Calu3 (cell line): ENCODE measurements at regions not wholly inside any gene's neighbourhood (a gene's known extent, or its start where the extent isn't known, plus 50 kb on each side); places are given as distances from the start of the nearest gene placed in this dataset.

Source experiments
- BruUV-seq: library from RNA; stranded (reverse); fragments of 400-500 nt; replicated peaks from 2 replicates; lab custom pipeline; 2021; lab: Mats Ljungman, UMichigan
- CTCF ChIA-PET: fragments of 300-600 bp; sonication (Branson Sonifier 250); formaldehyde crosslinking; loops from one replicate; lab custom pipeline; 2022; ENCODE audit warnings: antibody characterized with exemption; lab: Charles Lee
- DNase-seq: peaks from one replicate; pipeline ENCODE4 v3.0.0; 2022
- H3K27ac Mint-ChIP-seq: one replicate; pipeline ENCODE4 v1.8.0; 2022; ENCODE audit warnings: mixed read lengths; ENCODE audit not compliant: unreplicated experiment
- H3K27me3 Mint-ChIP-seq: one replicate; pipeline ENCODE4 v1.8.0; 2022; ENCODE audit warnings: mixed read lengths; ENCODE audit not compliant: unreplicated experiment
- H3K36me3 Mint-ChIP-seq: one replicate; pipeline ENCODE4 v1.8.0; 2022; ENCODE audit warnings: mild to moderate bottlenecking, moderate library complexity, mixed read lengths; ENCODE audit not compliant: insufficient read depth, unreplicated experiment
- H3K4me1 Mint-ChIP-seq: one replicate; pipeline ENCODE4 v1.8.0; 2022; ENCODE audit warnings: mild to moderate bottlenecking, low read depth, mixed read lengths; ENCODE audit not compliant: unreplicated experiment
- H3K4me3 Mint-ChIP-seq: one replicate; pipeline ENCODE4 v1.8.0; 2022; ENCODE audit warnings: mild to moderate bottlenecking, low read depth, moderate library complexity, mixed read lengths; ENCODE audit not compliant: unreplicated experiment
- H3K9me3 Mint-ChIP-seq: one replicate; pipeline ENCODE4 v1.8.0; 2022; ENCODE audit warnings: low read depth, mixed read lengths; ENCODE audit not compliant: unreplicated experiment
- intact Hi-C: fragments of 100-400 bp; cut with micrococcal nuclease; formaldehyde crosslinking; loops from one replicate; pipeline ENCODE4 v1.10.0; 2022; ENCODE audit not compliant: unreplicated experiment
- TF ChIP-seq, protein P1 (sequence below): fragments of 200-600 bp; IDR thresholded peaks from one replicate; pipeline ENCODE4 v1.8.0; 2022; ENCODE audit warnings: antibody characterized with exemption; ENCODE audit not compliant: unreplicated experiment

DNA sequence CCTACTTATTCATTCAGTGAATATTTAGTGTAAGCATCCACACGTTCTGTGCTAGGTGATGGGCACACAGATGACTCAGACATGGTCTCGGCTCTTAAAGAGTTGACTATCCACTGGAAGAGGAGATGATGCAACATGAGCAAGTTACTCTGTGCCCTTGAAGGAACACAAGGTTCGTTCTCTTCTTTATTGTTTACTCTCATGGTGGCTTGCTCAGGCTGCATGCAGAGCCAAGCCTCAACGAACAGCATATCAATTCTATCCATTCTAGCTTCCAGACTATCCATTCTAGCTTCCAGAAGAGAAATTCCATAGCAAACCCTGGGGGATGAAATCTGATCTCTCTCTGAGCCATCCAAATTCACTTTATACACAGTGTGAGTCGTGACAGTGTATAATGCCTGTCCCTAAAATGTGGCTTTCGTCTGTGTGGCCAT, 68.1 kb upstream of the CTAGE1 start:
- H3K9me3 Mint-ChIP-seq, result peaks cover 6% of the 10 kb centered on the region
- H3K4me3 Mint-ChIP-seq, result no peak overlapping the region
- intact Hi-C loops, result no loop called here
- H3K36me3 Mint-ChIP-seq, result no peaks in the 10 kb centered on the region
- no TSS peak for BruUV-seq
- DNase-seq, result no peak
- no peaks in the 10 kb centered on the region for H3K27me3 Mint-ChIP-seq
- TF ChIP-seq, protein P1, sequence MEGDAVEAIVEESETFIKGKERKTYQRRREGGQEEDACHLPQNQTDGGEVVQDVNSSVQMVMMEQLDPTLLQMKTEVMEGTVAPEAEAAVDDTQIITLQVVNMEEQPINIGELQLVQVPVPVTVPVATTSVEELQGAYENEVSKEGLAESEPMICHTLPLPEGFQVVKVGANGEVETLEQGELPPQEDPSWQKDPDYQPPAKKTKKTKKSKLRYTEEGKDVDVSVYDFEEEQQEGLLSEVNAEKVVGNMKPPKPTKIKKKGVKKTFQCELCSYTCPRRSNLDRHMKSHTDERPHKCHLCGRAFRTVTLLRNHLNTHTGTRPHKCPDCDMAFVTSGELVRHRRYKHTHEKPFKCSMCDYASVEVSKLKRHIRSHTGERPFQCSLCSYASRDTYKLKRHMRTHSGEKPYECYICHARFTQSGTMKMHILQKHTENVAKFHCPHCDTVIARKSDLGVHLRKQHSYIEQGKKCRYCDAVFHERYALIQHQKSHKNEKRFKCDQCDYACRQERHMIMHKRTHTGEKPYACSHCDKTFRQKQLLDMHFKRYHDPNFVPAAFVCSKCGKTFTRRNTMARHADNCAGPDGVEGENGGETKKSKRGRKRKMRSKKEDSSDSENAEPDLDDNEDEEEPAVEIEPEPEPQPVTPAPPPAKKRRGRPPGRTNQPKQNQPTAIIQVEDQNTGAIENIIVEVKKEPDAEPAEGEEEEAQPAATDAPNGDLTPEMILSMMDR, result no peak
- peaks cover 19% of the 10 kb centered on the region for H3K4me1 Mint-ChIP-seq
- no peak overlapping the region for H3K27ac Mint-ChIP-seq
- CTCF ChIA-PET, result interaction anchor here (0.7 kb wide), 1 partner anchor 13 kb away, joined by 3 read pairs; no protein-coding TSS in a partner anchor

GRCh38 chr18:22486667-22487066, 69.0 kb upstream of the CTAGE1 start:
- intact Hi-C loops, result no loop called here
- TF ChIP-seq, protein P1, result no peak
- Mint-ChIP-seq H3K4me3 (no peak overlapping the region), H3K27me3 (no peaks in the 10 kb centered on the region), H3K9me3 (peaks cover 9% of the 10 kb centered on the region), H3K27ac (no peak overlapping the region), H3K4me1 (peaks cover 19% of the 10 kb centered on the region), H3K36me3 (no peaks in the 10 kb centered on the region)
- CTCF ChIA-PET, result interaction anchor here (0.6 to 0.7 kb wide), 4 partner anchors 14 to 253 kb away, joined by 3 to 5 read pairs (median 3); no protein-coding TSS in a partner anchor
- DNase-seq, result no peak
- BruUV-seq, result no TSS peak

DNA sequence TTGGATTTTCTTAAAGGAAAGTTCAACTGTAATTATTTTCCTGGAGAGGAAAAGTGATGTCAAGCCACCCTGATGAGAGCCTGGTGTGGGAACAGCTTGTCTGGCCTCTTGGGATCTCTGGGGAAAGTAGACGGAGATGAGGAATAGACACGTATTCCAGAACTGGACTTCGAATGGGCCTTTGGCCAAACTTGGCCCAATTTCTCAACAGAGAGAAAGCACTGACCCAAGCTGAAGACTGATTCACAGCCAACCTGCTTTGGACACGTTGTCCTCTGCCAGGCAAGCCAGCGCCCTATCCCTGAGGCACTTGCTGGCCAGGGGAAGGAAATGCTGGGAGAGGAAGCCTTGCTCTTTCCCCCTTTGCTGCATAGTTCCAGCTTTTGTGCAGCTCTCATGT, 70.8 kb upstream of the CTAGE1 start:
- no peaks in the 10 kb centered on the region for H3K36me3 Mint-ChIP-seq
- H3K4me1 Mint-ChIP-seq, result peaks cover 19% of the 10 kb centered on the region
- TF ChIP-seq, protein P1, result no peak
- no peaks in the 10 kb centered on the region for H3K27me3 Mint-ChIP-seq
- H3K27ac Mint-ChIP-seq, result peak overlapping the region; percentile 71
- no TSS peak for BruUV-seq
- CTCF ChIA-PET, result no interaction called here
- H3K9me3 Mint-ChIP-seq, result peaks cover 9% of the 10 kb centered on the region
- no peak for DNase-seq
- H3K4me3 Mint-ChIP-seq, result no peak overlapping the region
- intact Hi-C loops, result no loop called here

- H3K36me3 Mint-ChIP-seq, result no peaks in the 10 kb centered on the region
- no peak overlapping the region for H3K27ac Mint-ChIP-seq
- intact Hi-C loops, result no loop called here
- no peaks in the 10 kb centered on the region for H3K27me3 Mint-ChIP-seq
- no TSS peak for BruUV-seq
- no peak overlapping the region for H3K4me3 Mint-ChIP-seq
- DNase-seq, result no peak
- CTCF ChIA-PET, result no interaction called here
- TF ChIP-seq, protein P1, result no peak
- peaks cover 9% of the 10 kb centered on the region for H3K9me3 Mint-ChIP-seq
- H3K4me1 Mint-ChIP-seq, result peaks cover 22% of the 10 kb centered on the region
Measured at GRCh38 chr18:22489704-22490103, 72.0 kb upstream of the CTAGE1 start.
